ELF-1 (cell line): ENCODE measurements at regions not wholly inside any gene's neighbourhood (a gene's known extent, or its start where the extent isn't known, plus 50 kb on each side); places are given as distances from the start of the nearest gene placed in this dataset.
"Not testable (repeated sequence)": the region's sequence is repeated elsewhere in the genome, so short reads cannot be mapped to it uniquely, and the experiment has no call there.

Experiments used
- DNase-seq: peaks from one replicate; pipeline ENCODE4 v3.0.0-alpha.2; 2016; ENCODE audit warnings: low read depth, low spot score

DNA sequence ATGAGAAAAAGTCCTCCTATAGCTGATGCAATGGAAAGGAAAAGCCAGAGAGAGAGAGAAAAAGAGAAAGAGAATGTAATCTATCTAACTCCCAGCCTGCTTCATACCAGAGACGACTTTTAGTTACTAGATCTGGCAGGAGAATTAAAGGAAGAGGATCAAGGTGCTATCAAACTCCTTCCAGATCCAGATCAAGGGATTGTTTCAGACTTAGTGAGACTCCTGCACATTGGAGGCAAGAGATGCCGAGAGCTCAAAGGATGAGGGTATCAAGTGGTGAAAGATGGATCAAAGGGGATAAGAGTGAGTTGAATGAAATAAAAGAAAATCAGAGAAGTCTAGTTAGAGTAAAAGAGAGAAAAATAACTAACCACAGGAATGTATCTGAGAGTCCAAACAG, 478.6 kb downstream of the KIF4B start:
- DNase-seq = no peak

DNA sequence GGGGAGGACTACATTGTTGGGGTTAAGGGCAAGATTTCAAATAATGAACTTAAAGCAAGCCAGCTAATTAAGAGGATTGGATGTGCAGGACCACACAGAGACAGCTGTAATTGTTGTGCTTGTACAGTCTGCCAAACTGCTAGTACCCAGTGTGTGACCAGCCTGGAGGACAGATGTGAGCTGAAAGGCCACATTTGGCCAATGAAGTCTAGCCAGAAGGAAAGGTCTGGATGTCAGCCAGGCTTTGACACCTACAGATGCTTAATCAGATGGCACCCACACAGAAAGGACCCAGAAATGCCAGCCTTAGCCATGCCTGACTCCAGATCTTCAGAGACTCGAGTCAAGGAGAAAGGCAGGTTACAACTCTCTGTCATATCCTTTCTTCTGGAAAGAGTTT, 491.1 kb downstream of the KIF4B start:
- DNase-seq = no peak

DNA sequence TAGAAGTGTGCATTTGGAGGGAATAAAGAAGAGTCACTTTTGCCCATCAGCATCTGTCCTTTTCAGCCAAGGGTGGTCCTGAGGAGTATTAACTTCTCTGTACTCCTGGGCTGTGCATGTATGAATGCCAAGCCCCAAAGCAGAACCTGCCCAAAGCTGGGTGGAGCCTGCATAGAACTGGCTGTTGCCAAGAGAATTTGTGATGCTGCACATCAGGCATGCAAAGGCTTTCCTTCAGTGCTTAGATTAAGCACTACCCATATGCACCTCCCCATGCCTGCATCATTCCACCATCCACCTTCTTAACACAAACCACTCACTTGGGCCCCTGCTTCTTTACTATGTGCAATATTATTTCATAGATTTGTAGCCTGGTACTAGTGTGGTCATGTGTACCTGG, 493.8 kb downstream of the KIF4B start:
- no peak for DNase-seq

DNA sequence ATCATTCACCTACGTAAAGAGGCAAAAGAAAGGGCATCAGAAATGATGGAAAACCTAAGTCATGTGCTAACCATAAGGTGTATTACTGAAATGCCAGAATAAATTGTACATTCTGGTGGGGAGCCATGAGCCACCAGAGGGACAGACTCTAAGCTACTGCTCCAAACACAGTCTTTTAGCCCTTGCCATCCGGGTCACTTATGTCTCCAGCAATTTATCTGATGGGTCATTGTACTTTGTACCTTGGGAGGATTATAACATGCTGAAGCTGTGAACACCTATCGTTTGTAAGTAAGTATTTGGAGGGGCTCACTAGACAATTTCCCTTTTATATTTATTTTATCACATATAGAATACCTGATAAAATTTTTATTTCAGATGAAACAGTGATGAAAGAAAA, 495.1 kb downstream of the KIF4B start:
- no peak for DNase-seq

DNA sequence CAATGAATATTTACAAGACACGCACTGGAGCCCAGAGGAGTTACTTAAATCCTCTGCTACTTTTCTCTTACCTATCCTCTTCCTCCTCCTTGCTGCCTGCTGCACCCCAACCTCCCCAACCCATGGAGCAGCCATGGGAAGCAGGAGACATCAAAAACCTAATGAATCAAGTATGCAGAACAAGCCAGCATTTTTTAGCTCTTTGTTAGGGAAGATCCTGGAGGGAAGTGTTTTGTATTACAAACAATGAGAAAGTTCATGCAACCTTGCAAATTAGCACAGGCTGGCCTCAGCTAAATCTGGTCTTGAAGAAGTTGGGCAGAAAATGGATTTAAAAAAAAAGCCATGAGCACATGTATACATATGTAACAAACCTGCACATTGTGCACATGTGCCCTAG, 498.8 kb downstream of the KIF4B start:
- DNase-seq = peak; percentile 4

DNA sequence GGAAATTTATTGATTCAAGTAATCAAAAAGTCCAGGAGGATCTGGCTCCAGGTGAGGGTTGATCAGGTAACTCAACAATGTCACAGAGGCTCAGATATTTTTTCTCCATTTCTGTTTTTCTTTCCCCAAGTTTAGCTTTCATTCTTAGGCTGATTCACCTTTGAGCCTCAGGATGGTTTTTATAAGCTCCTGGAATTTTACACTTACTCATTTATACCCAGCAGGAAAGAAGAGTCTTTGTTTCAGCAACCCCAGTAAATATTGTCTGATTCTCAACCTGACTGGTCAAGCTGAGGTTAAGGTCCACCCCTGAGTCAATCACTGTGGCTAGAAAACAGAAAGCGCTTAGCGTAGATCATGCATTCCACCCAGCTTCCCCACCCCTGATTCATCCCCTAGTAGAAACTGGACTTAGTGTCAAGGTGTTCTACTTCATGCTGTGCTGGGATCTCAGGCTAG, 500.6 kb downstream of the KIF4B start:
- no peak for DNase-seq

DNA sequence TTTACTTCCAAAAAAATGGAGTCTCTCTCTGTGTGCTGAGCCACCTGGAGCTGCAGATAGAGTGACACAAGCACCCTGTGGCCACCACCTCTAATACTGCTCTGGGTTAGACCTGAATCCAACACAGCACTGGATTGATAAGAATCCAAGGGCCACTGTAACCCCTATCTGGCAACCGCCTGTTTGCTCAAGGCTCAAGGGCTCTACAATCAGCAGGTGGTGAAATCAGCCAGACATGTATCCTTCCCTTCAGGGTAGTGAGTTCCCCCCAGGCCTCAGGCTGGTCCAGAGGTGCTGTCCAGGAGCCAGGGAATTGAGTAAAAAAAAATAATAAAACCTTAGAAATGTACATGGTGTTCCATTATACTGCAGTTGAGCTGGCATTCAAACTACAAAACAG, 509.0 kb downstream of the KIF4B start:
- DNase-seq = no peak

DNA sequence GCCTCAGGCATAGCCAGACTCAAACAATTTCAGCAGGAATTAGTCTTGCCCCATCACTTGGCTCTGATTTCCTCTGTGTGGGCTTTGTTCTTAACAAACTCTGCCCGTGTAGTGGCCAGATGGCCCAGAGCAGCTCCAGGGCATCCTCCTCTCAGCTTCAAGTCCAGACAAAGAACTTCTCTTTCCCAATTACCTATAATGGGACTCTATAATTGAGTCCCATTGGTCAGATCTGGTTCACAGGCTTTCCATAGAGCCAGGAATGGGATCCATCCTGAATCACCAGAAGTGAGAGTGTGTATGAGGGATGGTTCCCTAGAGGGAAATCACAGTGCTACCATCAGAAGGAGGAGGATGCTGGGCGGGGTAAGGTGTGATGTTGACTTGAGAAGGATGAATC, 515.8 kb downstream of the KIF4B start:
- peak; percentile 26 for DNase-seq

DNA sequence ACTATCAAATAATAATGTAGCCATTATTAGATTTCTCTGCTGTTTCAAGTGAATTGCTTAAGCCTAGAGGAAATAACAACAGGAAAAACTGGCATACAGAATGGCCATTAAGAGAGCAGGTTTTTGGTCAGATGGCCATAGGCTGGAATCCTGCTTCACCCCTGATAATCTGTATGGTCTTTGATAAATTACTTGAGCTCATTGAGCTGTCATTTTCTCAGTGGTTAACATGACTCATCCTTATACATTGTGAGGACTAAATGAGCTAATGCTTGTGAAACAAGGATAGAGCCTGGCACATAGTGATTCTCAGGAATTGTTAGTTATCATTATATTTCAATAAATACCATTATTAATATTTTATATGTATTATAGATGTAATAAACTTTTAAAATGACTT, 516.5 kb downstream of the KIF4B start:
- no peak for DNase-seq

DNA sequence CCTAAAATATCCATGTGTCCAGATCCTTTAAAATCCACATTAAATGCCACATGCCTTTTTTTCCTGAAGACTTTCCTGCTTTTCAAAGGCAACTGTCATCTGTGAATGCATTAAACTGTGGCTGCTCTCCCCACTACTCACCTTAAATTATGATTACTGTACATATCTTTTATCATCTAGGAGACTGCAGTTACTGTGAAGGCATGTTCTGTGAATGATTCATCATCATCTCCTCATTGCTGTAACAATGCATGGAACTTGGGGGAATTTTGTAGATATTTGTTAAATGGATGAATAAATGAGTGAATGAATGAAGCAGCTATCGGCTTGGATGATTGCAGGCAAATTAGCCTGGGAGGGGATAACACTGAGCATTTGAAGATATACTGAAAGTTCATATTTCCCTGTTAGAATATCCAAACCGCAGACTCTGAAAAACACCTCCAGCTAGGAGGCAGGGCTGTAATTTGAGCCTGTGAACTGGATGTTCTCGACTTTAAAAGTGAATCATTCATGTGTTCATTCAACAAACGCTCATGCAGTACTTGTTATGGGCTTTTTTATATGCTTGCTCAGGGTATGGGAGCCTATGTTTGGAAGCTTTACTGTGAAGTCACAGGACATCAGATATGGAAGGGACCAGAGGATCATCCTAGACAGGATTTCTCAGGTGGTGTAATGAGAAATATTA, 519.2 kb downstream of the KIF4B start:
- DNase-seq = no peak

DNA sequence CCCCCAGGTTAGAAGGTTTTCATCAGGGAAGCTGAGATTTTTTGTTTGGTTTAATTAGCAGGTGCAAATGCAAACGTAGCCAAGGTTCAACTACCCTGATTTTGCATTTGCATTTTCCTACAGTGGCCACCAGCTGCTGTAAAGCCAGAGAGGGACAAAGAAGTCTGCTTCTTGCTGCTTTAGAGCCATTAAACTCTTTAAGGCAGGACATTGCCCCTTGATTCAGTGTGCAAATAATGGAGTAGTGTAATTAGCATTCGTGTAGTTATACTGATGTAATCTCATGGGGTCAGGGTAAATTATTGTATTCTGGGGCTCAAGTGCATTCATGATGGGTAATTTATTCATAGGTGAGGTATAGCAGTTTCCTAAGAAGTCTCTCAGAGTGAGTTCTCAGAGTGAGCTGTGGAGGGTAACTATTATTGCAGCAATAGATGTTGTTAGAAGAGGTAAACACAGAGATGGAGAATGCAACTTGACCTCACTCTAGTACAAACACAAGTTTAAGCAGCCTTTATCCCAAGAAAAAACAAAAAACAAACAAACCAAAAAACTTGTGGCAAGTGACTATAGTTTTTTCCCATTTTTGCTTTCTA, 526.5 kb downstream of the KIF4B start:
- no peak for DNase-seq

DNA sequence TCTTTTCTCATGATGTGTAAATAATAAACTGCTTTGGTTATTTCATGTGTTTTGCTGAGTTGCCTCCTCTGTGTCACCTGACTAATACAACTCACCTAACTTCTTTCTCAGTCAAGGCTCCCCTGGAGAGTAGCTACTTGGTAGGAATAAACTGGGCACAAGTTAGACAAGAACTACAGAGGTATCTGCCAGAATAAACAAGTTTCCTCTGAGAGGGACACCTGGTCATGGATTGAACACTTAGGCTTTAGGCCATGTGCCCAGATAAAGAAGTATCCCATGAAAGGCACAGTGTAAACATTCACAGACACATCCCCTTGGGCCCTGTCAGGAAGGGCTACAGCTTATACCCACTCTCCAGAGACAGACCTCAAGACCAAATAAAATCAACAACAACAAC, 532.5 kb downstream of the KIF4B start:
- DNase-seq = no peak

DNA sequence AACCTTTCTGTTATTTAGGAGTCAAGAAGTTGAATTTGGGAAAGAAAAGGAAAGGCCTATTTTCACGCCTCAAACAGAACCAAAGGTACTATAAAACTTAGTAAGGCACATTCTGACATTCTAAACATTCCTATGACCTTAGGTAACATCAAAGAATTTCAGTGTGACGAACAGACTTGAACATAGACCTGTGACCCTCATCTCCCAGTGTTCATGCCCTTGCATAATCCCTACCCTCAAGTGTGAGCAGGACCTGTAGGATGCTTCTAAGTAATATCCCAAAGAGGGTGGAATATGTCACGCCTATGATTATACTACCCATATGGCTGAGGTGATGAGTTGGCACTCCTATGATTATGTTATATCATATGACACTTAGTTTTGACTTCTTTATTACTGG, 540.9 kb downstream of the KIF4B start:
- no peak for DNase-seq

DNA sequence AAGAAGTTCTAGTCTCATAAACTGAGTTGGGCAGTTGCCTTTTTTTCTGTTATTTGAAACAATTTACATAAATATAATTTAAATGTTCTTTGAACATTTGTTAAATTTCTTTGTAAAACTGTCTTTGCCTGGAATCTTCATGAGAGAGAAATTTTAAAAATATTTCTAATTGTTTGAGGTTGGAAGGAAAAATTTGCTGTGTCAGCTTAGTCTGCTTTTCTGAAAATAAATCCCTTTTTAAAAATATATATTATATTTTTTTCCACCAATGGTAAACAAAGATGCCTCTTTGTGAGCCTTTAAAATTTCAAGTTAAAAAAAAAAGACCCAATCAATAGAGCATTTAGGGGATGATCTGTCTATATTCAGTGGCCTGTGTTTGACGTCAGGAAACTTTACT, 542.7 kb downstream of the KIF4B start:
- DNase-seq = no peak

DNA sequence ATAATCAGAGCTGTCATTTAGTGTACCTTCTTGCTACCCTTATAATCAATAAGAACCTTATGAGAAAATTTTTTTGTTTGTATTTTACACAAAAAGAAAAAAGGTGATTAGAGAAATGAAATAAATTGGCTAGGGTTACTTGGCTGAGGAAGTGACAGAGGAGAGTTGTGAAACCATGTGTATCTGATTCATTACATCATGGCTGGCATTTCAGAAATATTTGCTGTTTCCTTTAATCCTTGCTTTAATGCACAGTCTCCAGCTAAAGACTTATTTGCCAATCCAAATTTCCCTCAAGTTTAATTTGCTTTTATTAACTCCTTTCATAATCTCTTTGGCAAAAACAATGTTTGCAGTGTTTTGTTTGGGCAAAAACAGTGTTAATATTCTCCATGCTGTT, 543.1 kb downstream of the KIF4B start:
- DNase-seq = no peak

DNA sequence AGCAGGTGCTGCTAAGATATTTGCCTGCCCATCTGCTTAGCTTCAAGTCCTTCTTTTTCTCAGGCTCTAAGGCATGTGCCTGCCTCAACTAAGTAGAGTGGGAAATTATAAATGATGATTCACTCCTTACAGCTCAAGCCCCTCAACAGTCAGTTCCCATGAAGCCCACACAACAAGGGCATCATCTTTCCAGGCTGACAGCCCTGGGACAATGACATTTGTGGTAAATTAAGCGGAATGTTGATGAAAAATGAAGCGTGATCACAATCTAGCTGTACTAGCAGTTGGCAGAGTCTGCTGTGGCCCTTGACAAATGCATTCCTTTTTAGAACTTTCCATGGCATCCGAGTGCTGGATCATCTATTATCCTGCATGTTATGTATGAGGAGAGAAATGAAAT, 548.6 kb downstream of the KIF4B start:
- no peak for DNase-seq

DNA sequence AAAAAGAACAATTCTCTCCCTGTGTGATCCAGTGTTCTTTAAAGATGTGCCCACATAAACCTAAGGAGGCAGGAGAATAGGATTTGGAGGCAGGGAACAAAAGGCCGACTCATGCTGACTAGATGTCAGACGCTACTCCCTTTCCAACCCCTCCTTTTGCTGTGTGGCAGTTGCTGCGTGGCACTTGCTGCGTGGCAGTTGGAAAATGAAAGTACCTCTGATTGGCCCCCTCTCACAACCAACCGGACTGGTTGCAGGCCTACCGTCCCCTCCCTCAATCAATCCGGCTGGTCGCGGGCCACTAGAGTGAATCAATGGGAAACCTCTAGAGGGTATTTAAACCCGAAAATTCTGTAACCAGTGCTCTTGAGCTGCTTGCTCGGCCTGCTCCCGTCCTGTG, 551.0 kb downstream of the KIF4B start:
- DNase-seq = no peak

DNA sequence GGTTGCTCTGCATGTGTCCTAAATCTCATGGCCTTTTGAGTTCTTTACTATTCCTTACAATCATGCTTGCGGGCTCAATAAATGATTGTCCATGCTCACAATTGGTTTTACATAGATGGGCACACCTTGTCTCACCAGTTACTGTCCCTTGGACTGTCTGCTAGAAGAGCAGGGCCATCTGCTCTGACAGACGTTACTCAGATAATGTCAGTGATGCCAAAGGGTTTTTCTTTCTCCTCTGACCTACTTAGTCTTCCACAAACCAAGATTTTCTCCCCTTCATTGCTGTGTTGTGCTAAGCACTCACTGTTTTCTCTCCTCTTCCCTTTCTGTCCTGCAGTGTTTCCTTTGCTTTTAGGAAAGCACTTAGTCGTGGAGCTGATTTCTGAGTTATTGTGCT, 562.3 kb downstream of the KIF4B start:
- DNase-seq = no peak

DNA sequence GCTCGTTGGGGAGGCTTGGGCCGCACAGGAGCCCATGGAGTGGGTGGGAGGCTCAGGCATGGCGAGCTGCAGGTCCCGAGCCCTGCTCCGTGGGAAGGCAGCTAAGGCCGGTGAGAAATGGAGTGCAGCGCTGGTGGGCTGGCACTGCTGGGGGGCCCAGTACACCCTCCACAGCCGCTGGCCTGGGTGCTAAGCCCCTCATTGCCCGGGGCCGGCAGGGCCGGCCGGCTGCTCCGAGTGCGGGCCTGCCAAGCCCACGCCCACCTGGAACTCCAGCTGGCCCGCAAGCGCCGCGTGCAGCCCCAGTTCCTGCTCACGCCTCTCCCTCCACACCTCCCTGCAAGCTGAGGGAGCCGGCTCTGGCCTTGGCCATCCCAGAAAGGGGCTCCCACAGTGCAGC, 573.3 kb downstream of the KIF4B start:
- not testable (repeated sequence) for DNase-seq

DNA sequence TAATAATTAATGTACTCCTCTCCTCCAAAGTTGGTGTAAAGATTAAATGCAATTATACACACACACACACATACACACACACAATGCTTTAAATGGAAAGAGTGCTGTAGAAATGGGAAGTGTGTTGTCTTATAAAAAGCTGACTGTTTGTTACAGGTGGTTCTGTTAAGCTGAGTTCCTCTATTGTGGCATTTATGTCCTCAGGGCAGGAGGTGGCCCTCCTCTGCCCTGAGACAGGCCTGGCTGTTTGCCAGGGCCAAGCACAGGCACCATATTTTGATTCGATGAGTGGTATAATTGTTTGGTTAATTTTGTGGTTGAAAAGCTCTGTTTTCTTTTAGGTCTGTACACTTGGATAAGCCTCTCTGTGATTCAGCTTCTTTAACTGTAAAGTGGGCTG, 573.9 kb downstream of the KIF4B start:
- DNase-seq = no peak

DNA sequence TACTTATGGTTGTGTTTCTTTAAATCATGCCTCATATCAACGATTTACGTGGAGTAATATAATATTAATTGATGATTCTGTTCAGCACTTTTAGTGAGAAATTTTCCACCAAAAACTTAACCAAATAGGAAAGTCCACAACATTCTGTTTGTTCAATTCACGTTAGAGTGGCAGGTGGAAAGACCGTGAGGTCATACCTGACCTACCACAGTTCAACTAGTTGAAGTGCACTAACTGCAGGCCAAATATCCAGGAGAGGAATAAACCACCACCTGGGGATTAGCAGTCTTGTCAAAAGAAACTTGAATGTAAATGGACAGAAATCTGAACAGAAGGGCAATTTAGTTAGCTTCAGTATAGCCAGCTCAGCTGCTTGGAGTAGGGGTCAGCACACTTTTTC, 577.7 kb downstream of the KIF4B start:
- DNase-seq = no peak

DNA sequence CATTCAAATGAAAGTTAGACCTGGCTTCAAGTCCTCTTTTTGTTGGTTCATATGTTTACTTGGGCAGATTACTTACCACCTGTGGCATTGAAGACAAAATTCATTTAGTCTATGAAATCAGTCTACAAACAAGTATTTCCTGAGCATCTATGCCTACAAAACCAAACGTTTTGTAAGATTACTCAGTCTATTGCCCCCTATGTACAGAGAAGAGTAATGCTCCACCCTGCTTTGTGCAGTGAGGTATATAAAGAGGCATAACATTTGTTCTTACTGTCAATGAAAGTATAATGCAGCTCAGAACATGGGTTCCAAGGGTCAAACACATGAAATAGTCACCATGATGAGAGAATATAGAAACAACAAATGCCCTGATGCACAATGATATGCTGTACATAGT, 580.7 kb downstream of the KIF4B start:
- no peak for DNase-seq

DNA sequence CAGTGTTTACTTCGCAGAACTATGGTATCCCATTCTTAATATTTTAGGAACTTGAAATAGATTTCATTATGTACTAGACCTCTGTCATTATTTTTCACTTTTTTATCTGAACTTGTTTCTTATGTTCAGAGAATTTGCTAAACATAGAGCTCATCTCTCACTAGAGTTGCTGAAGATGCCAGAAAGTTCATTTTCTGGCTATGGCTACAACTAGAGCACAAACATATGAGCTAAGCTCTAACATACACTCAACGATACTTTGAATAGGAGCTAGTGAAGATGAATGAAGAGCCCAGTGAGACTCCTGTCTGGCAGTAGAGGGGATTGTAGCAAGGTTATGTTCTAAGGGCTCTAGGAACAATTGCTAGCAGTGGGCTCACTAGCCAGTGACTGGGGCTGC, 582.2 kb downstream of the KIF4B start:
- DNase-seq = no peak

DNA sequence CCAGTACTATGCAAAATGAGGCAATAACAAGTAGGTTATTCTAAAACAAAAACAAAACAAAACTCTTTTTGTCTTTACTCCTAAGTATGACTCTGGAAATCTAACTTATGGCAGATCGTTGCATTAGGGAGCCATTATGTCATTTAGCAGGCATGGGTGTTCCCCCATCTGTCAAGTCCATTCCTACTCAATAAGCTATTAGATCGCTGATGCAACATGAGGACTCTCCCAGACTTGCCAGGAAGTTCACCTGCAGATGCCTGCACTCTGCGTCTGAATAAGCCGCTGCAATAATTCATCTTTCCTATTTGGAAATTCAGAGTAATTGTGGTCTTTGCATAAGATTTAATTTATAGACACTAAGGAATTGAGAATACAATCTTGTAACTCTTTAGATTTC, 585.0 kb downstream of the KIF4B start:
- DNase-seq = no peak
